NOMO-1 treated with dmso at 0.1 percent for 144 hours (cell line): ENCODE measurements at regions not wholly inside any gene's neighbourhood (a gene's known extent, or its start where the extent isn't known, plus 50 kb on each side); places are given as distances from the start of the nearest gene placed in this dataset.

Experiments used
- DNase-seq: peaks from one replicate; lab custom pipeline; 2025; ENCODE audit not compliant: unreplicated experiment; lab: John Stamatoyannopoulos, UW

GRCh38 chr16:17520561-17520960, 49.8 kb upstream of the XYLT1 start:
- DNase-seq, result no peak
